Keratinocyte (primary cell): ENCODE measurements at regions not wholly inside any gene's neighbourhood (a gene's known extent, or its start where the extent isn't known, plus 50 kb on each side); places are given as distances from the start of the nearest gene placed in this dataset.

Experiments used
- DNase-seq: peaks from one replicate; pipeline ENCODE4 v3.0.0-alpha.2; 2011; ENCODE audit warnings: low read depth, missing footprints, low spot score
- FAIRE-seq: peaks from 2 replicates; lab custom pipeline; 2011; peaks lifted over from hg19 to GRCh38; lab: Jason Lieb, UNC
- H2AFZ ChIP-seq: 2 replicates; pipeline ENCODE4 v1.6.0; 2012; ENCODE audit warnings: low read length, control low read depth, inconsistent platforms; ENCODE audit not compliant: control insufficient read depth
- H3K27ac ChIP-seq: 2 replicates; pipeline ENCODE4 v1.5.1; 2011; ENCODE audit warnings: low read length; ENCODE audit not compliant: control insufficient read depth, insufficient read depth
- H3K27me3 ChIP-seq: 3 replicates; pipeline ENCODE4 v1.6.0; 2011; ENCODE audit warnings: low read length; ENCODE audit not compliant: control insufficient read depth, insufficient read depth; ENCODE audit errors: extremely low read depth
- H3K36me3 ChIP-seq, 2 experiments: 2 replicates in 1 of 2; 3 replicates in 1 of 2; pipeline ENCODE4 v1.5.1; 2011; ENCODE audit warnings: low read length in 2 of 2, mild to moderate bottlenecking in 1 of 2; ENCODE audit not compliant: control insufficient read depth in 2 of 2, insufficient read depth in 2 of 2; ENCODE audit errors: extremely low read depth in 1 of 2
- H3K4me1 ChIP-seq: 3 replicates; pipeline ENCODE4 v1.5.1; 2011; ENCODE audit warnings: low read length; ENCODE audit not compliant: control insufficient read depth, insufficient read depth; ENCODE audit errors: extremely low read depth
- H3K4me2 ChIP-seq: 3 replicates; pipeline ENCODE4 v1.6.0; 2011; ENCODE audit warnings: low read depth, low read length; ENCODE audit not compliant: control insufficient read depth, insufficient read depth; ENCODE audit errors: extremely low read depth
- H3K4me3 ChIP-seq, 3 experiments: fragments of 200-600 bp in 1 of 3; sonication (generic) in 1 of 3; 2 replicates in 2 of 3; 3 replicates in 1 of 3; pipeline ENCODE4 v1.5.1; 2011 to 2016; ENCODE audit warnings: low read length in 3 of 3, mild to moderate bottlenecking in 3 of 3, control low read depth in 2 of 3, inconsistent platforms in 1 of 3, low read depth in 1 of 3, mixed read lengths in 1 of 3, mixed run types in 1 of 3, moderate library complexity in 1 of 3; ENCODE audit not compliant: control insufficient read depth in 2 of 3, insufficient read depth in 2 of 3; ENCODE audit errors: extremely low read depth in 1 of 3
- H3K79me2 ChIP-seq: 2 replicates; pipeline ENCODE4 v1.6.0; 2012; ENCODE audit warnings: low read length; ENCODE audit not compliant: control insufficient read depth, insufficient read depth
- H3K9ac ChIP-seq: 3 replicates; pipeline ENCODE4 v1.6.0; 2011; ENCODE audit warnings: low read length; ENCODE audit not compliant: control insufficient read depth, insufficient read depth; ENCODE audit errors: extremely low read depth
- H3K9me1 ChIP-seq: 3 replicates; pipeline ENCODE4 v1.6.0; 2011; ENCODE audit warnings: low read length; ENCODE audit not compliant: control insufficient read depth, insufficient read depth; ENCODE audit errors: extremely low read depth
- H3K9me3 ChIP-seq: 2 replicates; pipeline ENCODE4 v1.5.1; 2012; ENCODE audit warnings: low read depth, low read length; ENCODE audit not compliant: control insufficient read depth
- H4K20me1 ChIP-seq: 3 replicates; pipeline ENCODE4 v1.6.0; 2011; ENCODE audit warnings: low read length; ENCODE audit not compliant: control insufficient read depth, insufficient read depth; ENCODE audit errors: extremely low read depth
- CTCF ChIP-seq, 3 experiments: IDR thresholded peaks in 1 of 3; conservative IDR thresholded peaks in 1 of 3; optimal IDR thresholded peaks in 1 of 3; 2 replicates in 2 of 3; 3 replicates in 1 of 3; pipeline versions ENCODE3 to v1.5.1; 2011; ENCODE audit warnings: low read length in 3 of 3, mild to moderate bottlenecking in 3 of 3, moderate library complexity in 2 of 3, control low read depth in 1 of 3, inconsistent platforms in 1 of 3; ENCODE audit not compliant: insufficient read depth in 2 of 3; ENCODE audit errors: extremely low read depth in 1 of 3
- EZH2 ChIP-seq: IDR thresholded peaks from one replicate; pipeline ENCODE4 v1.6.1; 2012; ENCODE audit warnings: inconsistent platforms, mild to moderate bottlenecking, low read length, moderate library complexity
- dilution Hi-C: fragments of 300-500 bp; cut with MboI; formaldehyde crosslinking; loops from one replicate; pipeline ENCODE4 v1.7.0; 2020; ENCODE audit warnings: low sequenced_read_pairs; ENCODE audit not compliant: extremely low pct_ligation_motif_present

DNA sequence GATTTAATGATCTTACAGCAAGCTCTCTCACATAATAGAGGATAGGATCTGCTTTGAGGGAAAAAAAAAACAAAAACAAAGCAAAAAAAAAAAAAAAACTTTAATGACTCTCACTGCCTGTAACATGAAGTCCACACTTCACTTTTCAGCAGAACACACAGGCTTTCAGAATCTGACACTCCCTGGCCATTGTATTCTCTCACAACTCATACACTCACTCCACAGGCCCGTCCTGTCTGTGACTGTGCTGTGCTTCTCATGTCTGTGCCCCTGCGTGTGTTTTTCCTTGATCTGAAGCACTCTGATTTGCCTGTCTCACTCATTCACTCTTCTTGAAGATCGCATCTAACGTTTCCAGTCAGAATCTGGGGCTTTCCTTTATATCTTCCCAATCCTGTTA, 460.8 kb downstream of the TMA16 start:
- no peaks in the 10 kb centered on the region for H4K20me1 ChIP-seq
- H3K9me3 ChIP-seq, result no peaks in the 10 kb centered on the region
- H3K4me3 ChIP-seq, result no peak overlapping the region
- no peak overlapping the region for H3K4me2 ChIP-seq
- no peaks in the 10 kb centered on the region for H3K27me3 ChIP-seq
- no peaks in the 10 kb centered on the region for H3K79me2 ChIP-seq
- DNase-seq (no peak), FAIRE-seq (no peak)
- H3K27ac ChIP-seq, result no peak overlapping the region
- TF ChIP-seq EZH2, result no peak
- TF ChIP-seq CTCF (optimal IDR thresholded peaks at IDR 0.05 in 1 of 3, IDR thresholded peaks at IDR 0.05 in 1 of 3, conservative IDR thresholded peaks at IDR 0.05 in 1 of 3; ENCODE audit: extremely low read depth in 1 of 3, insufficient read depth in 2 of 3, low read length in 3 of 3), result no peak
- H3K4me1 ChIP-seq, result no peaks in the 10 kb centered on the region
- H3K9ac ChIP-seq, result no peak overlapping the region
- no peaks in the 10 kb centered on the region for H3K36me3 ChIP-seq
- dilution Hi-C loops, result no loop called here
- no peak overlapping the region for H2AFZ ChIP-seq
- no peaks in the 10 kb centered on the region for H3K9me1 ChIP-seq

GRCh38 chr4:163958751-163959150, 464.3 kb downstream of the TMA16 start:
- DNase-seq (no peak), FAIRE-seq (no peak)
- Histone ChIP-seq H3K4me3 (no peak overlapping the region), H4K20me1 (no peaks in the 10 kb centered on the region), H3K9me3 (no peaks in the 10 kb centered on the region), H3K79me2 (no peaks in the 10 kb centered on the region), H3K9ac (no peak overlapping the region), H3K27me3 (no peaks in the 10 kb centered on the region), H3K4me2 (no peak overlapping the region), H3K27ac (no peak overlapping the region), H3K4me1 (no peaks in the 10 kb centered on the region), H3K9me1 (no peaks in the 10 kb centered on the region), H2AFZ (no peak overlapping the region), H3K36me3 (no peaks in the 10 kb centered on the region)
- dilution Hi-C loops, result no loop called here
- no peak for TF ChIP-seq CTCF (optimal IDR thresholded peaks at IDR 0.05 in 1 of 3, IDR thresholded peaks at IDR 0.05 in 1 of 3, conservative IDR thresholded peaks at IDR 0.05 in 1 of 3; ENCODE audit: extremely low read depth in 1 of 3, insufficient read depth in 2 of 3, low read length in 3 of 3)
- TF ChIP-seq EZH2, result no peak
